T-helper 2 cell treated with Interferon-gamma antibody and Interleukin-4, amounts not matched to agents 5 μg/mL and 100 μg/mL, for 36 hours (primary cell): ENCODE measurements at regions not wholly inside any gene's neighbourhood (a gene's known extent, or its start where the extent isn't known, plus 50 kb on each side); places are given as distances from the start of the nearest gene placed in this dataset.

Source experiments
- DNase-seq: peaks from one replicate; pipeline ENCODE4 v3.0.0; 2021; ENCODE audit warnings: low spot score
- H3K27ac Mint-ChIP-seq: one replicate; pipeline ENCODE4 v1.8.0; 2021; ENCODE audit warnings: mild to moderate bottlenecking, mixed read lengths
- H3K27me3 Mint-ChIP-seq: one replicate; pipeline ENCODE4 v1.8.0; 2021; ENCODE audit warnings: low read depth, mixed read lengths
- H3K36me3 Mint-ChIP-seq: one replicate; pipeline ENCODE4 v1.8.0; 2021; ENCODE audit warnings: low read depth, mixed read lengths
- H3K4me1 Mint-ChIP-seq: one replicate; pipeline ENCODE4 v1.8.0; 2021; ENCODE audit warnings: low read depth, mixed read lengths
- H3K4me3 Mint-ChIP-seq: one replicate; pipeline ENCODE4 v1.8.0; 2022; ENCODE audit warnings: mild to moderate bottlenecking, moderate library complexity, mixed read lengths
- H3K9me3 Mint-ChIP-seq: one replicate; pipeline ENCODE4 v1.8.0; 2021; ENCODE audit warnings: mixed read lengths

DNA sequence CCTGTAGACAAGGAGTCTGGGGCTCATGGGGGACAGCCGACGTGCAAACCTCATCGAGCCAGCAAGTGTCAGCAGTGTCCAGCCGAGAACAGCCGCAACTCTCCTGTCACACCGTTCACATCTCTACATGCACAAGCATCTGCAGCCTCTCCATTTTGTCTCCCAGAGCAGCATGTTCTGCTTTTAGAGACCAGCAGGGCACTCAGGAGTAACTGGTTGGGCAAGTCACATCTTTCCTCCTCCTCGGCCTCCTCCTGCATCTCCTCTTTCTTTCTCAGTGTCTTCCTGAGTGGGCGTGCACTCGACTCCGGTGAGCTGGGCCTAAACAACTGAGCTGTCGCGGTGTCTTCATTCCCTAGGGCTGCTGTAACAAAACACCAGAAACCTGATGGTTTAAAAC, 249.9 kb downstream of the SH3BP4 start:
- Mint-ChIP-seq H3K27ac (no peak overlapping the region), H3K36me3 (no peaks in the 10 kb centered on the region), H3K4me3 (no peak overlapping the region), H3K4me1 (no peaks in the 10 kb centered on the region), H3K27me3 (peaks cover 2% of the 10 kb centered on the region), H3K9me3 (no peaks in the 10 kb centered on the region)
- no peak for DNase-seq

DNA sequence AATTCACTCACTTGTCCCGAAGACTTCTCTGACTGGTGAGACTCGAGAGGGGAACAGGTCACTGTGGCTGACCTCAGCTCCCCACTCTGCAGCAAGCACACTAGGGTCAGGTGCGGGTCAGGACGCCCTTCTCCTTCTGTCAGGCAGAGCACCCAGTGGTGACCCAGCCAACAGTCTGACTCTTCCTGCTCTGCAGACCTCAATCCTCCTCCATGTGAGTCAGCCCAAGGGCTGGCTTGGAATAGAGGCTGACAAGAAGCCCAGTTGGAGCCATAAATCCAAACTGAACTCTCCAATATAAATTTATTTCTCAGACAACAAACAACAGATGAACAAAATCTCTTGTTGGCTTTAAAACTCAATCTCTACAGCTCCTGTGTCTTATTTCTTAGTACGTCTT, 253.1 kb downstream of the SH3BP4 start:
- H3K4me3 Mint-ChIP-seq, result no peak overlapping the region
- no peak for DNase-seq
- H3K27ac Mint-ChIP-seq, result no peak overlapping the region
- H3K9me3 Mint-ChIP-seq, result no peaks in the 10 kb centered on the region
- no peaks in the 10 kb centered on the region for H3K36me3 Mint-ChIP-seq
- peaks cover 2% of the 10 kb centered on the region for H3K27me3 Mint-ChIP-seq
- no peaks in the 10 kb centered on the region for H3K4me1 Mint-ChIP-seq

DNA sequence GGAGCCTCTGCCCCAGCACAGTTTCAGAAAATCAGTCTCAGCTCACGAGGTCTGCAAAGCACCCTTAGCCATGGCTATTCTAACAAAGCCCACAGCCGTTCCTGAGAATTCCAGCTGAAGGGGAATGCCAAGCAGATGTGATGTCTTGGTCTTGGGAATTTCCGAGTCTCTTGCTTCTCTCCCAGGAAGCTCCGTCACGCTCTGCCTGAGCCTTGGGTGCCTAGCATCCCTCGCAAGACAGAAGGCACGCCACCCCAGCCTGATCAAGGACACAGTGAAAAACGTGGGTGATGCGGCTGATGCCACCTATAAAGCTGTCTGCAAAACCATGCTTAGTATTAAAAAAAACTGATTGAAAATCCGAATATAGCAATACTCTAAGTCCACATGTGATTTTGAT, 254.6 kb downstream of the SH3BP4 start:
- H3K4me3 Mint-ChIP-seq, result no peak overlapping the region
- H3K27ac Mint-ChIP-seq, result no peak overlapping the region
- H3K36me3 Mint-ChIP-seq, result no peaks in the 10 kb centered on the region
- no peaks in the 10 kb centered on the region for H3K27me3 Mint-ChIP-seq
- DNase-seq, result no peak
- no peaks in the 10 kb centered on the region for H3K9me3 Mint-ChIP-seq
- no peaks in the 10 kb centered on the region for H3K4me1 Mint-ChIP-seq

DNA sequence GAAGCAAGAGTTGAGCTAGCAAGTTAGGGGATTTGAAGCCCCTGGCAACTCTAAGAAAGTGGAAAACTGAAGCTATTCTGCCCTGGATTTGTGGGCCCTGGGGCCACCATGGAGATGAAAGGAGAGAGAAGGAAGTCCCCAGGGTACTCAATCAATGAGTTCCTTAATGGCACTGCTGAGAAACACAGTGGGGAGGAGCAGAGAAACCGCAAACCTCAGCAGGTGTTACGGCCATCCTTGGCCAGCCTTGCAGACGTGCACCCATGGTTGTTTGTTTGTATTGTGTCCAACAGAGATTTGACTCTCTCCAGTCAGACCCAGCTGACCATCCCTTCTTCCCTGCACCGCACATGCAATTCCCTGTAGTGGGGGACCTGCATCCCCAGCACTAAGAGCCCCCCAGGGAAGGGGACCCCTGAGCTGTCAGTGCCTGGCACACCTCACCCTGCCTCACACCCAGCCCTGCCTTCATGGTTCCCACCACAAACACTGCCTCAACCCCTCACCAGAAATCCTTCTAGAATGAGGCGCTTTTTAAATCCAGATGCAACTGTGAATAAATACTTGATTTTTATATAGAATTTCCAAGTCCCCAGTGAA, 255.3 kb downstream of the SH3BP4 start:
- H3K9me3 Mint-ChIP-seq, result no peaks in the 10 kb centered on the region
- no peak overlapping the region for H3K4me3 Mint-ChIP-seq
- H3K27ac Mint-ChIP-seq, result no peak overlapping the region
- H3K4me1 Mint-ChIP-seq, result no peaks in the 10 kb centered on the region
- no peak for DNase-seq
- peaks cover 2% of the 10 kb centered on the region for H3K27me3 Mint-ChIP-seq
- no peaks in the 10 kb centered on the region for H3K36me3 Mint-ChIP-seq

DNA sequence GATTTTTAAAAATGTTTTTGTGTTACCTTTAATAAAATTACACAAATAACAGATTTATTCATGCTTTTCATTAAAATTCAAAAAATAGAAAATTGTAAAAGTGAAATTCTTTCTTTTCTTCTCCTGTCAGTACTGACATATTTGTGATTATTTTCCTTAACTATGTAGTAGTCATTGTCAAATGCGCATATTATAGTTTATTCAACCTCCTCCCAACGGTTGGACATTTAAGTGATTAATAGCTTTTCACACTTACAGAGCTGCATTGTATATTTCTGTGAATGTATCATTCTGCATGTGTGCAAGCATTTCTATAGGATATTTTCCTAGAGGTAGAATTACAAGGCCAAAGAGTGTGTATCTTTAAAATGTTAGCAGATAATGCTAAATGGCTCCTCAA, 259.2 kb downstream of the SH3BP4 start:
- H3K9me3 Mint-ChIP-seq, result no peaks in the 10 kb centered on the region
- H3K4me3 Mint-ChIP-seq, result no peak overlapping the region
- H3K27ac Mint-ChIP-seq, result no peak overlapping the region
- DNase-seq, result no peak
- H3K36me3 Mint-ChIP-seq, result no peaks in the 10 kb centered on the region
- H3K4me1 Mint-ChIP-seq, result no peaks in the 10 kb centered on the region
- H3K27me3 Mint-ChIP-seq, result peaks cover 5% of the 10 kb centered on the region

DNA sequence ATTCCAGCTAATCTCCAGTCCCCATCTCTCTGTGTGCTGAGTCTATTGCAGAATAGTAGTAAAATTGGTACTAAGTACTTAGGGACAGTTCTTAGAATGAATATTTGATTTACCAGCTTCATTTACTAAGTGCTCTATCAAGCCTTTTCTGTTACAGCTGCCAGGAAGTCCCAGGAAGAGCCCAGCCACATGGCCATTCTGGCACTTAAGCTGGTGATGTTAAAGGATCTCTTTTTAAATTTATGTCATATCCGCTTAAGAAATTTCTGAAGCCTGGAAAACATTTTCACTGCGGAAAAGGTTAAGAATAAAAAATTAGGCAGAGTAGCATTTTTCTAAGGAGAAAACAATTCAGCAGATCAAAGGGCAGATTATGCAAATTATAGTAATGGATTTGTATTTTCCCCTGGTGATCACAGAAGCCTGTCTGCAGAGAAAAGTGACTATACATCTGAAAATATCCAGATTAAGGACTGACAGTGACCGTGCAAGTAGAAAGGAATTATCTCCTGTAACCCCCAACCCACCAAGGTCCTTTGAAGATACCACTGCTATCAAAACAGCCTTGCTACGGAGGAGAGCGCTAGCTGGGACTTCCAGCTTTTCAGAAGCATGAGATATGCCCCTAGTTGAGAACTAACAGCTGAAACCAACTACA, 260.8 kb downstream of the SH3BP4 start:
- H3K9me3 Mint-ChIP-seq, result no peaks in the 10 kb centered on the region
- H3K27me3 Mint-ChIP-seq, result peaks cover 5% of the 10 kb centered on the region
- DNase-seq, result no peak
- H3K4me3 Mint-ChIP-seq, result no peak overlapping the region
- H3K36me3 Mint-ChIP-seq, result no peaks in the 10 kb centered on the region
- H3K4me1 Mint-ChIP-seq, result no peaks in the 10 kb centered on the region
- H3K27ac Mint-ChIP-seq, result no peak overlapping the region

DNA sequence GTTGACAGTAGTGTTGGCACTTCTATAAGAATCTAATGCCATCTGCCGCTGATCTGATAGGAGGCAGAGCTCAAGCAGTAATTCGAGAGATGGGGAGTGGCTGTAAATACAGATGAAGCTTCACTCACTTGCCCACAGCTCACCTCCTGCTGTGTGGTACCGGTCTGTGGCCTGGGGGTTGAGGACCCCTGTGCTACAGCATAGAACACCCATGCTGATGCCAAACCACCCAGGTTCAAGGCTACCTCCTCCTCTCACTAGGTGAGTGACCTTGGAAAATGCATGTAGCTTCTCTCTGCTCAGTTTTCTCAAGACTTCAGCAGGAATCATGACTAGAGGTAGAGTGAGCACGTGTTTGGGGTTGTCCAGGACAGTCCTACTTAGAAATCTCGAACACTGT, 263.4 kb downstream of the SH3BP4 start:
- Mint-ChIP-seq H3K4me1 (no peaks in the 10 kb centered on the region), H3K27ac (no peak overlapping the region), H3K27me3 (peaks cover 8% of the 10 kb centered on the region), H3K36me3 (no peaks in the 10 kb centered on the region), H3K9me3 (no peaks in the 10 kb centered on the region), H3K4me3 (no peak overlapping the region)
- no peak for DNase-seq

DNA sequence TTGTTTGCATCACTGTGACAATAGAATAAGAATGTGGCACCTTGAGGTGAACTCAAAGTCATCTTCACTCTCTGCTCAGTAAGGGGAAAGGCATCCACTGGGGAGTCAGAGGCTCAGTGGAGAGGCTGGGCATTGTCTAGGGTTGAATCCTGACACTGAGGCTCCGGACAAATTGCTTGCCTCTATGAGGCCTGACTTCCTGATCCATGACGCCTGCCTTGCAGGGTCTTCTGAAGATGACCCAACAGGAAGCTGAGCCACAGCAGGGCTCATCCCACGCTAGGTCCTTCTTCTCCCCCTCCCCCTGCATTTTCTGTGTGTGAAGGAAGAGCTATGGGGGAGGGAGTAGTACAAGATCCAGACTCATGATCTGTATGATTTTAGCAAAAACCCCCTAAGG, 265.1 kb downstream of the SH3BP4 start:
- DNase-seq, result no peak
- Mint-ChIP-seq H3K36me3 (no peaks in the 10 kb centered on the region), H3K27me3 (peaks cover 6% of the 10 kb centered on the region), H3K27ac (no peak overlapping the region), H3K4me3 (no peak overlapping the region), H3K9me3 (no peaks in the 10 kb centered on the region), H3K4me1 (no peaks in the 10 kb centered on the region)

DNA sequence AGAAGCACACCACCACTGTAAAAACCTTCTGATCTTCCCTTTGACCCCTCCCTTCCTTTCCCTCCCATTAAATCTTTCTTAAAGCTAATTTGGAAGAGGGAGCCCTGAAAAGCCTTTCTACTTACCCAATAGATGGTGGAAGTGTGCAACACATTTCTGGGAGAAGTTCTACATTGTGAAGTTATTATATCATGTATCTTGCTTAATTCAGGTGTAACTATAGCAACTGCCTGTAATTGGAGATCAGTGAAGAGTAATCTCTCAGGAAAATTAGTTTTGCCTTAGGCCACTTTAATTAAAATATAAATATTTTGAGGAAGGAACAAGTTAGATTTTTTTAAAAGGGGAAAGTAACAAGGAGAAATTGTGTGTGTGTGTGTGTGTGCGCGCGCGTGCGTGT, 266.0 kb downstream of the SH3BP4 start:
- H3K36me3 Mint-ChIP-seq, result no peaks in the 10 kb centered on the region
- DNase-seq, result no peak
- no peak overlapping the region for H3K4me3 Mint-ChIP-seq
- H3K27me3 Mint-ChIP-seq, result peaks cover 6% of the 10 kb centered on the region
- H3K27ac Mint-ChIP-seq, result no peak overlapping the region
- no peaks in the 10 kb centered on the region for H3K9me3 Mint-ChIP-seq
- no peaks in the 10 kb centered on the region for H3K4me1 Mint-ChIP-seq

DNA sequence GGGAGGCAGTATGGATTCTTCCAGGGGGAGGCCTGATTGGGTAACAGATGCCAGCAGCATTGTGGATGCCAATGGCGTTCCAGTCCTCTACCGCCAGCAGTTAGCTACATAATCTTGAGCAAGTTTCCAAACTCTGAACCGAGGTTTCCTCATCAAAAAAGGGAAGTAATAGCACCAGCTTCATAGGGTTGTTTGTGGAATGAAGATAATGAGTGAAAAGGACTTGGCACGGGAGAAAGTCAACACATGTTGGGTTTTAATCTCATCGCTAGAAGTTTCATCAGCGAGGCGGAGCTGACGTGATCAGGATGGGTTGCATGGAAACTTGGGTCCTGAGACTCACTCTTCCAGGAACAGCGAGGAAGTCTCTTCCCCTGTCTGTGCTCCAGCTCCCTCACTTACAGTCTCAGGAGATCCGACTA, 266.7 kb downstream of the SH3BP4 start:
- no peak overlapping the region for H3K27ac Mint-ChIP-seq
- no peaks in the 10 kb centered on the region for H3K4me1 Mint-ChIP-seq
- DNase-seq, result no peak
- no peak overlapping the region for H3K4me3 Mint-ChIP-seq
- no peaks in the 10 kb centered on the region for H3K9me3 Mint-ChIP-seq
- no peaks in the 10 kb centered on the region for H3K36me3 Mint-ChIP-seq
- H3K27me3 Mint-ChIP-seq, result peaks cover 3% of the 10 kb centered on the region

DNA sequence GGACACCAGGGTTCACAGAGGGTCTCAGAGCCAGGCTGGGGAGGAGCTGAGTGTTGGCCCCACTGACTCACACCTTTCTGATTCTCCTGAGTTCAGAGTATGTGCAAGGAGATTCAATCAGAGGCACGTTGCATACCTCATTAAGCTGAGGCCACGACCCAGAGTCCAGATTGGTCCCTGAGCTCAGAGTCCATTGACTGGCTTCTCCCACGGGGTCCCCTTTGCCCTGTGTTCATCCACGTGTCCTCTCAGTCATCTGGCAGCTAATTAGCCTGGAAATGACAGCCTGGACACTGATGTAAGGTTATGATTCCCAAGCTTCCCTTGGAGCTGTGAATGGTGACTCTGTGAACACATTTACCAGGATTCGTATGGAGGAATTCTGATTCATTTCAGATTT, 267.2 kb downstream of the SH3BP4 start:
- Mint-ChIP-seq H3K4me3 (no peak overlapping the region), H3K36me3 (no peaks in the 10 kb centered on the region)
- DNase-seq, result no peak

DNA sequence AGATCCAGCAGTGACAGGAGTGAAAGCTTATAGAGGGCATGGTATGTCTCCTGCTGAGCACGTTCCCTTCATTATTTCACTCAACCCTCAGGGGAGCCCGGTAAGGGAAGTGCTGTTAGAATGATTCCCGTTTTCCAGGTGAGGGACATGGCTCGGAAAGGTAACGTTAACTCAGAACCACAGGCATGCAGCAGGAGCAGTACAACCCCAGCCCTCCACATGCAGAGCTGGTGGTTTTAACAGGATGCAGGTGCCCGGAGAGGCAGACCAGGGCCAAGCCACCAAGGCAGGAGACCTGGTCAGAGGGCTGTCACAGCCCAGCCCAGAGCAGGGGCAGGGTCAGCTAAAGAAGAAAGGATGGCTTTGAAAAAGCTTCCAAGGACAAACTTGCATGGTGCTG, 268.5 kb downstream of the SH3BP4 start:
- Mint-ChIP-seq H3K9me3 (no peaks in the 10 kb centered on the region), H3K4me1 (no peaks in the 10 kb centered on the region), H3K36me3 (no peaks in the 10 kb centered on the region), H3K4me3 (no peak overlapping the region), H3K27ac (no peak overlapping the region), H3K27me3 (peaks cover 3% of the 10 kb centered on the region)
- no peak for DNase-seq

More for the DNA sequence above, 267.2 kb downstream of the SH3BP4 start:
- Mint-ChIP-seq H3K9me3 (no peaks in the 10 kb centered on the region), H3K27me3 (peaks cover 3% of the 10 kb centered on the region), H3K27ac (no peak overlapping the region), H3K4me1 (no peaks in the 10 kb centered on the region)

DNA sequence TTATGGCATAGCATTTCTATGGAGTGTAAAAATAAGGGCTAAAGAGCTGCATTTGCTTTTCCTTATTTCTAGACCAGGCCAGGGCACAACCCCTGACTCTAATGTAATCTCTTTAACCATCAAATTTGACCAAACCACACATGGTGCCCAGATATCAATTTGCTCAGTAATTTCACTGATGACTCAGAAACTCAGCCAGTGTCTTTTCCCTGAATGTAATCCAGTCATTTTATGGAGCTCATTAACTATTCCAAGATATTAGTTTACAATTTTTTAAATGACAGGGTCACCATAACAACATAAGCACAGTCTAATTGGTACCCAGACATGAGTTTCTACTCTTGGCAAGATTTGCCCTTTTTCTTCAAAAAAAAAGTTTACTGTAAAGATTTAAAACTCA, 270.8 kb upstream of the AGAP1 start:
- Mint-ChIP-seq H3K27ac (no peak overlapping the region), H3K36me3 (no peaks in the 10 kb centered on the region), H3K9me3 (no peaks in the 10 kb centered on the region), H3K4me1 (no peaks in the 10 kb centered on the region), H3K27me3 (peaks cover 6% of the 10 kb centered on the region), H3K4me3 (no peak overlapping the region)
- no peak for DNase-seq

DNA sequence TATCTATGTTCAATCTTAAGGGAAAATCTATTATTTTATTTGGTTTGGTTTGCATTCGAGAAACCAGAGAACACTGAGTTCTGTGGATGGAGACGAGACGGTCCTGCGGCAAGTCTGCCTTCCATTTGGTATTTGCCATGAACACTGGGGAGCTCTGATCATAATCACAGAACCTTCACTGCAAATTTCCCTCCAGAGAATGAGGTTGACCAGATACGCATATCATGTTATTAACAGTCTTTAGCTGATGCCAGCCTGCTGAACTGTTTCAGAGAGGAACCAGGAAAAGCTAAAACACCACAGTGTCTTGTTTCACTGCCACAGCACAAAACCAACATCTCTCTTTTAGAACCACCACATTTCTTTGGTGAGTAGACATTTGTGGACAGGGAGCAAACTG, 269.4 kb upstream of the AGAP1 start:
- Mint-ChIP-seq H3K27me3 (peaks cover 6% of the 10 kb centered on the region), H3K36me3 (no peaks in the 10 kb centered on the region), H3K9me3 (no peaks in the 10 kb centered on the region), H3K27ac (no peak overlapping the region), H3K4me1 (no peaks in the 10 kb centered on the region), H3K4me3 (no peak overlapping the region)
- DNase-seq, result no peak

DNA sequence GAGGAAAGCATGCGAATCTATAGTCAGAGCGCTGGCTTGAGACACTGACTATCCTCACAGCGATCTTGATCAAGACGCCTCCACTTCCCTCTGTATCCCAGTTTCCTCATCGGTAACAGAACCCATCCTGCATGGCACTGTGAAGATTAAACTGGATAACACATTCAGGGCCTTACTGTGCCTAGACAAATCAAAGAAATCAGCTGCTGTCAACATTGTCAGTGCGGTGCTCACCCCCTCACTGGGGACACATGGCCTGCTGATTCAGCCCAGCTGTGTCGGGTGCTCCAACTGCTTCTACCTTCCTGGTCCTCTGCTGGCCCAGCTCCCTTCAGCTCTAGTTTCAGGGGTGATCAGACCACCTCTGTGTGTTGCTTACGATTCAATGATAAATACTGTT, 268.6 kb upstream of the AGAP1 start:
- Mint-ChIP-seq H3K9me3 (no peaks in the 10 kb centered on the region), H3K4me3 (no peak overlapping the region), H3K36me3 (no peaks in the 10 kb centered on the region), H3K4me1 (no peaks in the 10 kb centered on the region), H3K27me3 (peaks cover 3% of the 10 kb centered on the region), H3K27ac (no peak overlapping the region)
- no peak for DNase-seq
